ENCODE measurements at regions not wholly inside any gene's neighbourhood (a gene's known extent, or its start where the extent isn't known, plus 50 kb on each side); places are given as distances from the start of the nearest gene placed in this dataset.

GRCh38 chr11:33959855-33960400 lies 68.1 kb upstream of the LMO2 start:
- TF ChIP-seq EZH2phosphoT487 (IDR thresholded peaks at IDR 0.05; ENCODE audit: borderline replicate concordance) = no peak
- no peak for TF ChIP-seq CTCF (conservative IDR thresholded peaks at IDR 0.05; ENCODE audit: low read length)
- Histone ChIP-seq H3F3A (ENCODE audit: low read depth) (no peaks in the 10 kb centered on the region), H3K36me3 (ENCODE audit: insufficient read depth, low read length) (no peaks in the 10 kb centered on the region), H3K4me2 (ENCODE audit: low read depth, low read length, poor library complexity, severe bottlenecking) (no peak overlapping the region), H2AFZ (ENCODE audit: low read length) (no peak overlapping the region), H3K79me2 (ENCODE audit: insufficient read depth, low read length) (no peaks in the 10 kb centered on the region), H4K20me1 (ENCODE audit: insufficient read depth, low read length, poor library complexity, severe bottlenecking) (no peaks in the 10 kb centered on the region), H3K9me2 (replicated peaks; ENCODE audit: low read depth, low read length) (no peaks in the 10 kb centered on the region), H3K9me3 (ENCODE audit: insufficient read depth, low read depth, low read length) (no peaks in the 10 kb centered on the region), H3K27me3 (ENCODE audit: insufficient read depth, low read length, poor library complexity, severe bottlenecking) (no peaks in the 10 kb centered on the region), H3K4me1 (ENCODE audit: insufficient read depth, low read length, poor library complexity, severe bottlenecking) (no peaks in the 10 kb centered on the region), H3K4me3 (ENCODE audit: low read length, poor library complexity, severe bottlenecking) (no peak overlapping the region), H3K9ac (ENCODE audit: low read depth, low read length, poor library complexity, severe bottlenecking) (no peak overlapping the region)

- H2AFZ ChIP-seq (ENCODE audit: low read length) = no peak overlapping the region
- H3K79me2 ChIP-seq (ENCODE audit: insufficient read depth, low read length) = no peaks in the 10 kb centered on the region
Observed at GRCh38 chr11:33957304-33957917, 65.5 kb upstream of the LMO2 start.

GRCh38 chr11:33956611-33957010 lies 64.7 kb upstream of the LMO2 start:
- Histone ChIP-seq H3K9me3 (ENCODE audit: insufficient read depth, low read depth, low read length) (no peaks in the 10 kb centered on the region), H3K36me3 (ENCODE audit: insufficient read depth, low read length) (no peaks in the 10 kb centered on the region), H3K9ac (ENCODE audit: low read depth, low read length, poor library complexity, severe bottlenecking) (no peak overlapping the region), H2AFZ (ENCODE audit: low read length) (no peak overlapping the region), H3K9me2 (replicated peaks; ENCODE audit: low read depth, low read length) (no peaks in the 10 kb centered on the region), H3K4me1 (ENCODE audit: insufficient read depth, low read length, poor library complexity, severe bottlenecking) (no peaks in the 10 kb centered on the region), H3K4me2 (ENCODE audit: low read depth, low read length, poor library complexity, severe bottlenecking) (no peak overlapping the region), H3F3A (ENCODE audit: low read depth) (no peaks in the 10 kb centered on the region), H4K20me1 (ENCODE audit: insufficient read depth, low read length, poor library complexity, severe bottlenecking) (no peaks in the 10 kb centered on the region), H3K27me3 (ENCODE audit: insufficient read depth, low read length, poor library complexity, severe bottlenecking) (no peaks in the 10 kb centered on the region), H3K79me2 (ENCODE audit: insufficient read depth, low read length) (no peaks in the 10 kb centered on the region), H3K4me3 (ENCODE audit: low read length, poor library complexity, severe bottlenecking) (no peak overlapping the region)
- TF ChIP-seq CTCF (conservative IDR thresholded peaks at IDR 0.05; ENCODE audit: low read length) = no peak
- no peak for TF ChIP-seq EZH2phosphoT487 (IDR thresholded peaks at IDR 0.05; ENCODE audit: borderline replicate concordance)

More at GRCh38 chr11:33957304-33957917, 65.5 kb upstream of the LMO2 start:
- no peaks in the 10 kb centered on the region for H3K27me3 ChIP-seq (ENCODE audit: insufficient read depth, low read length, poor library complexity, severe bottlenecking)
- TF ChIP-seq EZH2phosphoT487 (IDR thresholded peaks at IDR 0.05; ENCODE audit: borderline replicate concordance) (no peak), CTCF (conservative IDR thresholded peaks at IDR 0.05; ENCODE audit: low read length) (no peak)
- H3K9me3 ChIP-seq (ENCODE audit: insufficient read depth, low read depth, low read length) = no peaks in the 10 kb centered on the region
- no peak overlapping the region for H3K9ac ChIP-seq (ENCODE audit: low read depth, low read length, poor library complexity, severe bottlenecking)
- H3K9me2 ChIP-seq (replicated peaks; ENCODE audit: low read depth, low read length) = no peaks in the 10 kb centered on the region
- no peak overlapping the region for H3K4me3 ChIP-seq (ENCODE audit: low read length, poor library complexity, severe bottlenecking)
- H3K36me3 ChIP-seq (ENCODE audit: insufficient read depth, low read length) = no peaks in the 10 kb centered on the region
- no peaks in the 10 kb centered on the region for H3K4me1 ChIP-seq (ENCODE audit: insufficient read depth, low read length, poor library complexity, severe bottlenecking)
- H3K4me2 ChIP-seq (ENCODE audit: low read depth, low read length, poor library complexity, severe bottlenecking) = no peak overlapping the region
- H4K20me1 ChIP-seq (ENCODE audit: insufficient read depth, low read length, poor library complexity, severe bottlenecking) = no peaks in the 10 kb centered on the region
- no peaks in the 10 kb centered on the region for H3F3A ChIP-seq (ENCODE audit: low read depth)
